ENCODE measurements at regions not wholly inside any gene's neighbourhood (a gene's known extent, or its start where the extent isn't known, plus 50 kb on each side); places are given as distances from the start of the nearest gene placed in this dataset.

GRCh38 chr5:23352446-23352845, 155.0 kb upstream of the PRDM9 start:
- TF ChIP-seq CTCF (IDR thresholded peaks at IDR 0.05; ENCODE audit: borderline replicate concordance, extremely low read depth, low read length, poor library complexity, severe bottlenecking) (no peak), EZH2 (IDR thresholded peaks at IDR 0.05; ENCODE audit: borderline replicate concordance, low read depth, low read length, severe bottlenecking) (no peak)

All from DND-41 (cell line).